ENCODE measurements at regions not wholly inside any gene's neighbourhood (a gene's known extent, or its start where the extent isn't known, plus 50 kb on each side); places are given as distances from the start of the nearest gene placed in this dataset.

- no peak for TF ChIP-seq FOXP2 (optimal IDR thresholded peaks at IDR 0.05; ENCODE audit: control extremely low read depth, extremely low read length, insufficient read depth)
- TF ChIP-seq POLR2AphosphoS5 (IDR thresholded peaks at IDR 0.05; ENCODE audit: borderline replicate concordance, low read depth, low read length), result no peak
- no peak for TF ChIP-seq EZH2 (IDR thresholded peaks at IDR 0.05)
- Histone ChIP-seq H3K9me3 (ENCODE audit: low read depth, low read length) (no peaks in the 10 kb centered on the region), H3K27ac (no peak overlapping the region), H3K9ac (ENCODE audit: insufficient read length) (no peak overlapping the region), H3K36me3 (ENCODE audit: insufficient read depth, low read length) (no peaks in the 10 kb centered on the region), H3K4me3 (no peak overlapping the region)
- DNase-seq (ENCODE audit: low read depth, low spot score), result no peak
These were observed 316.3 kb upstream of the ECI2 start for GRCh38 chr6:4451718-4452117.

DNA sequence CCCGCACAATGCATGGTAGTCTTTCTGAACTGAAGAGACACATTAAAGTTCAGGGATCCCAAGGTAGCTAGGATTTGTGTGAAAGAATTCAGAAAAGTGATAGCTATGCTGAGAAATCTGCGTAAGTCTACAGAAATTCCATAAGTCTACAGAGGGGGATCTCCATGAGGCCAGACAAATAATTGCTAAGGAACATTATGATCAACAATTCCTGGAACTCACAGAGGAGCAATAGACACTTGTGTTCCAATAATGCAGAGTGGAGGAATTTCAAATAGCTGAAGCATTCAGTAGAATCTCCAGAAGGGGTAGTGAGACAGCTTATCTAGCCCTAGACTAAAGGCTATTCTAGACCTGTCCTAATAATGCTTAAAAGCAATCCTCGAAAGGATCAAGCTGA, 315.7 kb upstream of the ECI2 start:
- no peaks in the 10 kb centered on the region for H3K36me3 ChIP-seq (ENCODE audit: insufficient read depth, low read length)
- no peaks in the 10 kb centered on the region for H3K9me3 ChIP-seq (ENCODE audit: low read depth, low read length)
- no peak overlapping the region for H3K4me3 ChIP-seq
- TF ChIP-seq FOXP2 (optimal IDR thresholded peaks at IDR 0.05; ENCODE audit: control extremely low read depth, extremely low read length, insufficient read depth) (no peak), EZH2 (IDR thresholded peaks at IDR 0.05) (no peak), POLR2AphosphoS5 (IDR thresholded peaks at IDR 0.05; ENCODE audit: borderline replicate concordance, low read depth, low read length) (no peak)
- H3K9ac ChIP-seq (ENCODE audit: insufficient read length), result no peak overlapping the region
- no peak for DNase-seq (ENCODE audit: low read depth, low spot score)
- no peak overlapping the region for H3K27ac ChIP-seq

DNA sequence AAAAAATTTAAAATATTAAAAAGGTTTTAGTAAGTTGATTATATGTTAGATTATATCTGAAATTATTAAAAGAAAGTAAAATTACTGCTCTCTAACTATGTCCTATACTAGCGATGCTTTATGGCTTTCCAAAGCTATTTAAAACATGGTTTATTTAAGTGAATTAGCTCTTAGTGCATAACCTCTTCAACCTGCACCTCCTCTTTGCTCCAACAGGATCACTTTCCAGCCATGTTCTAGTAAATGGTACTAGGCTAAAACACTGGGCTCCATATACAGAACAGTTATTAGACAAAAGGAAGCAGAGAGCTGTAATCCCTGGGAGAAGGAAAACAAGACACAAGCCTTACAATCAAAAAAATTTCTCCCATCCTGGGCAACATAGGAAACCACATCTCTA, 314.9 kb upstream of the ECI2 start:
- Histone ChIP-seq H3K27ac (no peak overlapping the region), H3K36me3 (ENCODE audit: insufficient read depth, low read length) (no peaks in the 10 kb centered on the region), H3K9ac (ENCODE audit: insufficient read length) (no peak overlapping the region), H3K9me3 (ENCODE audit: low read depth, low read length) (no peaks in the 10 kb centered on the region), H3K4me3 (no peak overlapping the region)
- DNase-seq (ENCODE audit: low read depth, low spot score), result no peak
- TF ChIP-seq FOXP2 (optimal IDR thresholded peaks at IDR 0.05; ENCODE audit: control extremely low read depth, extremely low read length, insufficient read depth), result no peak
- no peak for TF ChIP-seq POLR2AphosphoS5 (IDR thresholded peaks at IDR 0.05; ENCODE audit: borderline replicate concordance, low read depth, low read length)
- no peak for TF ChIP-seq EZH2 (IDR thresholded peaks at IDR 0.05)

DNA sequence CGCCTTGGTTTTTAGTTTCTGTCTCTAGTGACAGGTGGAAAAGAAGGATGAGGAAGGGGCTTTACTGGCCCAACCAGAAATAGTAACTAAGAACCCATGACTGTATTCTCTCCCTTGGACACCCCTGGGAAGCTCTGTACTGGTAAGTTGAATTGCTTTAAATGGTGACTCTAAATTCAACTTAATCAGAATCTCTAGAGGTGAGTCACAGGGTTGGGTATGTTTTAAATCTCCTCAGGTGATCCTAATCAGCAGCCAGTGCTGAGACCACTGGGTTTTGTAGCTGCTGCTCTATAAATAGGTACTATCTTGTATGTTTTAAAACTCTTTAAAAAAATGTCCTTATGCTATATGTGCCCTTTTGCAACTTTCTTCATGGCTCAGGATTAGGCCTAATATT, 314.0 kb upstream of the ECI2 start:
- Histone ChIP-seq H3K9me3 (ENCODE audit: low read depth, low read length) (no peaks in the 10 kb centered on the region), H3K4me3 (no peak overlapping the region), H3K27ac (no peak overlapping the region), H3K9ac (ENCODE audit: insufficient read length) (no peak overlapping the region), H3K36me3 (ENCODE audit: insufficient read depth, low read length) (no peaks in the 10 kb centered on the region)
- no peak for TF ChIP-seq POLR2AphosphoS5 (IDR thresholded peaks at IDR 0.05; ENCODE audit: borderline replicate concordance, low read depth, low read length)
- no peak for TF ChIP-seq FOXP2 (optimal IDR thresholded peaks at IDR 0.05; ENCODE audit: control extremely low read depth, extremely low read length, insufficient read depth)
- TF ChIP-seq EZH2 (IDR thresholded peaks at IDR 0.05), result no peak
- DNase-seq (ENCODE audit: low read depth, low spot score), result no peak

DNA sequence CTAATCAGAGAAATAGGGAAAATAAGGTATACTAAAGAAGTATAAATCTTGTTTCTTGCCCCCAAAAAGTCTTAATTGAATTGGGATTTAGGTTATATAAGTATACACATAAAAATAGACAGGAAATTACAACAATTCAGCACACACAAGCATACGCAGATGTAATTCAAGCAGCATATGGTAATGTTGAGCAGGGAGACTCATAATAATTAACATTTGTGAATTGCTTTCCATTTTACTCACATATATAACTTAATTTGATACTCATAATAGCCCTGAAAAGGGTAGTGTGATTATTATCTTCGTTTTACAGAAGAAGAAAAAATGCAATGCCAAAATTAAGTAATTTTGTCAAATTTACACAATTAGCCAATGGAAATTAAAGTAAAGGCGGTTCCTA, 313.5 kb upstream of the ECI2 start:
- TF ChIP-seq EZH2 (IDR thresholded peaks at IDR 0.05) (no peak), FOXP2 (optimal IDR thresholded peaks at IDR 0.05; ENCODE audit: control extremely low read depth, extremely low read length, insufficient read depth) (no peak), POLR2AphosphoS5 (IDR thresholded peaks at IDR 0.05; ENCODE audit: borderline replicate concordance, low read depth, low read length) (no peak)
- no peaks in the 10 kb centered on the region for H3K36me3 ChIP-seq (ENCODE audit: insufficient read depth, low read length)
- H3K4me3 ChIP-seq, result no peak overlapping the region
- no peaks in the 10 kb centered on the region for H3K9me3 ChIP-seq (ENCODE audit: low read depth, low read length)
- H3K9ac ChIP-seq (ENCODE audit: insufficient read length), result no peak overlapping the region
- DNase-seq (ENCODE audit: low read depth, low spot score), result no peak
- no peak overlapping the region for H3K27ac ChIP-seq

GRCh38 chr6:4447639-4448330, 312.4 kb upstream of the ECI2 start:
- Histone ChIP-seq H3K4me3 (no peak overlapping the region), H3K36me3 (ENCODE audit: insufficient read depth, low read length) (no peaks in the 10 kb centered on the region), H3K9me3 (ENCODE audit: low read depth, low read length) (no peaks in the 10 kb centered on the region), H3K27ac (no peak overlapping the region), H3K9ac (ENCODE audit: insufficient read length) (no peak overlapping the region)
- no peak for DNase-seq (ENCODE audit: low read depth, low spot score)
- no peak for TF ChIP-seq EZH2 (IDR thresholded peaks at IDR 0.05)
- TF ChIP-seq FOXP2 (optimal IDR thresholded peaks at IDR 0.05; ENCODE audit: control extremely low read depth, extremely low read length, insufficient read depth), result no peak
- TF ChIP-seq POLR2AphosphoS5 (IDR thresholded peaks at IDR 0.05; ENCODE audit: borderline replicate concordance, low read depth, low read length), result no peak

DNA sequence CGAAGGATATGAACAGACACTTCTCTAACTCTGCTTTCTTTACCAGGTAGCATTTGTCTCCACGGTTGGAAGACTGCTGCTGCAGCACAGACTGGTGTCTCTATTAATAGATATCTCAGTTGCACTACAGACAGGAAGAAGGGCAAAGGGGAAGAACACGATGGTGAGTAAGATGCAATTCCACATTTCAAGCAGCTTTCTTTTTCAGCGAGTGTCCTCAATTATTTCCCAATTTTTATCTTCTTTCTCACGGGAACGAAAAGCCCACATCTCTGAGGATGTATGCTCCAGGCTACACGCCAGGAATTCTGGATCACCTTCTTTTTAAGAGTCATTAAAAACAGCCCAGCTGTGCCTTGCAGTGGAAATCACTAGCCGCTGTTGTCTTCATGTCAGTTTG, 311.6 kb upstream of the ECI2 start:
- no peak overlapping the region for H3K4me3 ChIP-seq
- no peaks in the 10 kb centered on the region for H3K9me3 ChIP-seq (ENCODE audit: low read depth, low read length)
- no peaks in the 10 kb centered on the region for H3K36me3 ChIP-seq (ENCODE audit: insufficient read depth, low read length)
- no peak overlapping the region for H3K9ac ChIP-seq (ENCODE audit: insufficient read length)
- DNase-seq (ENCODE audit: low read depth, low spot score), result no peak
- TF ChIP-seq POLR2AphosphoS5 (IDR thresholded peaks at IDR 0.05; ENCODE audit: borderline replicate concordance, low read depth, low read length) (no peak), FOXP2 (optimal IDR thresholded peaks at IDR 0.05; ENCODE audit: control extremely low read depth, extremely low read length, insufficient read depth) (no peak), EZH2 (IDR thresholded peaks at IDR 0.05) (no peak)
- no peak overlapping the region for H3K27ac ChIP-seq

- DNase-seq (ENCODE audit: low read depth, low spot score), result no peak
- Histone ChIP-seq H3K9ac (ENCODE audit: insufficient read length) (no peak overlapping the region), H3K9me3 (ENCODE audit: low read depth, low read length) (no peaks in the 10 kb centered on the region), H3K36me3 (ENCODE audit: insufficient read depth, low read length) (no peaks in the 10 kb centered on the region), H3K27ac (no peak overlapping the region), H3K4me3 (no peak overlapping the region)
- TF ChIP-seq EZH2 (IDR thresholded peaks at IDR 0.05) (no peak), FOXP2 (optimal IDR thresholded peaks at IDR 0.05; ENCODE audit: control extremely low read depth, extremely low read length, insufficient read depth) (no peak), POLR2AphosphoS5 (IDR thresholded peaks at IDR 0.05; ENCODE audit: borderline replicate concordance, low read depth, low read length) (no peak)
These were observed 306.6 kb upstream of the ECI2 start for GRCh38 chr6:4441981-4442434.

GRCh38 chr6:4439159-4439558, 303.8 kb upstream of the ECI2 start:
- H3K4me3 ChIP-seq, result no peak overlapping the region
- H3K9ac ChIP-seq (ENCODE audit: insufficient read length), result no peak overlapping the region
- H3K27ac ChIP-seq, result no peak overlapping the region
- H3K9me3 ChIP-seq (ENCODE audit: low read depth, low read length), result no peaks in the 10 kb centered on the region
- no peak for TF ChIP-seq EZH2 (IDR thresholded peaks at IDR 0.05)
- TF ChIP-seq POLR2AphosphoS5 (IDR thresholded peaks at IDR 0.05; ENCODE audit: borderline replicate concordance, low read depth, low read length), result no peak
- TF ChIP-seq FOXP2 (optimal IDR thresholded peaks at IDR 0.05; ENCODE audit: control extremely low read depth, extremely low read length, insufficient read depth), result no peak
- no peak for DNase-seq (ENCODE audit: low read depth, low spot score)
- no peaks in the 10 kb centered on the region for H3K36me3 ChIP-seq (ENCODE audit: insufficient read depth, low read length)

Measured in SK-N-MC (cell line).